ENCODE measurements at regions not wholly inside any gene's neighbourhood (a gene's known extent, or its start where the extent isn't known, plus 50 kb on each side); places are given as distances from the start of the nearest gene placed in this dataset.
A peak's percentile ranks its signal among the peaks of the same experiment; 100 is the strongest.

GRCh38 chrX:150127216-150127615 lies 188.9 kb upstream of the EOLA2 start:
- no peaks in the 10 kb centered on the region for H3K9me3 ChIP-seq (ENCODE audit: low read length)
- H3K36me3 ChIP-seq (replicated peaks in 1 of 2; ENCODE audit: control insufficient read depth in 1 of 2, insufficient read depth in 2 of 2, low read length in 2 of 2), result no peaks in the 10 kb centered on the region

GRCh38 chrX:150143721-150144440 lies 205.6 kb upstream of the EOLA2 start:
- no peak for TF ChIP-seq REST (IDR thresholded peaks at IDR 0.05; ENCODE audit: borderline replicate concordance in 1 of 2, low read depth in 1 of 2, low read length in 2 of 2)
- TF ChIP-seq TIGD3 (CRISPR knock-in tag; IDR thresholded peaks at IDR 0.05; ENCODE audit: borderline replicate concordance), result no peak
- TF ChIP-seq PAF1 (CRISPR knock-in tag; IDR thresholded peaks at IDR 0.05), result no peak
- no peak for TF ChIP-seq ZMAT5 (CRISPR knock-in tag; IDR thresholded peaks at IDR 0.05; ENCODE audit: borderline replicate concordance, low read depth)
- no peak for TF ChIP-seq ZBTB39 (CRISPR knock-in tag; IDR thresholded peaks at IDR 0.05)
- no peak for TF ChIP-seq PAWR (CRISPR knock-in tag; IDR thresholded peaks at IDR 0.05; ENCODE audit: borderline replicate concordance)
- TF ChIP-seq HNRNPL (IDR thresholded peaks at IDR 0.05; ENCODE audit: low read depth, low read length), result no peak
- no peaks in the 10 kb centered on the region for H3K27me3 ChIP-seq (ENCODE audit: control insufficient read depth in 1 of 2, insufficient read depth in 2 of 2, low read length in 2 of 2)
- no peak for DNase-seq (ENCODE audit: low spot score)
- H3K79me2 ChIP-seq (ENCODE audit: insufficient read depth, low read length), result no peaks in the 10 kb centered on the region
- H3K4me2 ChIP-seq (ENCODE audit: low read depth, low read length), result no peak overlapping the region
- ChIA-PET POLR2A (no interaction called here), CTCF (ENCODE audit: low intra/inter-chr PET ratio, low total read pairs) (no interaction called here)
- no peaks in the 10 kb centered on the region for H4K20me1 ChIP-seq (ENCODE audit: insufficient read depth, low read length)
- H2AFZ ChIP-seq (ENCODE audit: low read length), result no peak overlapping the region
- intact Hi-C loops (cut with micrococcal nuclease; ENCODE audit: unreplicated experiment) (no loop called here), in situ Hi-C loops (cut with HindIII; ENCODE audit: extremely low pct_ligation_motif_present, low pct_unique_long_range_greater_than_20kb) (no loop called here)
- no peaks in the 10 kb centered on the region for H3K9me3 ChIP-seq (ENCODE audit: low read length)
- no TSS peak for BruUV-seq (replicated peaks)
- no peak overlapping the region for H3K27ac ChIP-seq (ENCODE audit: extremely low read length, insufficient read depth, low read length)
- no peak for ATAC-seq
- H3K9ac ChIP-seq (ENCODE audit: insufficient read depth, low read depth, low read length), result no peak overlapping the region
- FAIRE-seq, result no peak
- no peak overlapping the region for H3K4me3 ChIP-seq (replicated peaks in 1 of 3; ENCODE audit: insufficient read depth in 1 of 3, low read depth in 2 of 3, low read length in 3 of 3)
- H3K4me1 ChIP-seq (ENCODE audit: insufficient read depth, low read length), result no peaks in the 10 kb centered on the region
- 12% methylated on average over 4 of the region's 4 CpGs for WGBS (ENCODE audit: low lambda C conversion rate)
- no peaks in the 10 kb centered on the region for H3K36me3 ChIP-seq (replicated peaks in 1 of 2; ENCODE audit: control insufficient read depth in 1 of 2, insufficient read depth in 2 of 2, low read length in 2 of 2)

More at GRCh38 chrX:150127216-150127615, 188.9 kb upstream of the EOLA2 start:
- FAIRE-seq, result no peak
- no peak for ATAC-seq
- ChIA-PET CTCF (ENCODE audit: low intra/inter-chr PET ratio, low total read pairs) (no interaction called here), POLR2A (no interaction called here)
- H2AFZ ChIP-seq (ENCODE audit: low read length), result no peak overlapping the region
- H3K4me1 ChIP-seq (ENCODE audit: insufficient read depth, low read length), result no peaks in the 10 kb centered on the region
- H3K27ac ChIP-seq (ENCODE audit: extremely low read length, insufficient read depth, low read length), result no peak overlapping the region
- H3K4me2 ChIP-seq (ENCODE audit: low read depth, low read length), result no peak overlapping the region
- no peaks in the 10 kb centered on the region for H3K27me3 ChIP-seq (ENCODE audit: control insufficient read depth in 1 of 2, insufficient read depth in 2 of 2, low read length in 2 of 2)
- no TSS peak for BruUV-seq (replicated peaks)
- no peaks in the 10 kb centered on the region for H4K20me1 ChIP-seq (ENCODE audit: insufficient read depth, low read length)
- in situ Hi-C loops (cut with HindIII; ENCODE audit: extremely low pct_ligation_motif_present, low pct_unique_long_range_greater_than_20kb), result no loop called here
- whole genome bisulfite sequencing (ENCODE audit: low lambda C conversion rate), result 0% methylated on average over 1 of the region's 3 CpGs
- TF ChIP-seq STAG1 (CRISPR knock-in tag; IDR thresholded peaks at IDR 0.05), result peak; percentile 16; the same call in 1 of the 2 replicates
- TF ChIP-seq ZNF230 (CRISPR knock-in tag; IDR thresholded peaks at IDR 0.05), result no peak
- intact Hi-C loops (cut with micrococcal nuclease; ENCODE audit: unreplicated experiment), result no loop called here
- H3K79me2 ChIP-seq (ENCODE audit: insufficient read depth, low read length), result no peaks in the 10 kb centered on the region
- DNase-seq (ENCODE audit: low spot score), result no peak
- no peak overlapping the region for H3K9ac ChIP-seq (ENCODE audit: insufficient read depth, low read depth, low read length)
- no peak overlapping the region for H3K4me3 ChIP-seq (replicated peaks in 1 of 3; ENCODE audit: insufficient read depth in 1 of 3, low read depth in 2 of 3, low read length in 3 of 3)

All from HepG2 (cell line).